ENCODE measurements at regions not wholly inside any gene's neighbourhood (a gene's known extent, or its start where the extent isn't known, plus 50 kb on each side); places are given as distances from the start of the nearest gene placed in this dataset.

GRCh38 chr13:56019606-56020005, 1121.1 kb upstream of the PRR20A start:
- Histone ChIP-seq H3K36me3 (no peaks in the 10 kb centered on the region), H3K4me3 (no peak overlapping the region), H3K27me3 (no peaks in the 10 kb centered on the region), H3K4me1 (no peaks in the 10 kb centered on the region), H3K27ac (no peak overlapping the region), H3K9me3 (no peaks in the 10 kb centered on the region)
- TF ChIP-seq POLR2AphosphoS5 (IDR thresholded peaks at IDR 0.05) (no peak), POLR2A (IDR thresholded peaks at IDR 0.05) (no peak), CTCF (IDR thresholded peaks at IDR 0.05) (no peak), EP300 (IDR thresholded peaks at IDR 0.05) (no peak)
- intact Hi-C loops (cut with DNase I), result no loop called here
- peak; percentile 53 for DNase-seq
- 84 to 89% methylated on average over 5 of the region's 5 CpGs for WGBS, 2 donors

GRCh38 chr13:56020425-56020824, 1120.3 kb upstream of the PRR20A start:
- H3K4me3 ChIP-seq, result no peak overlapping the region
- H3K36me3 ChIP-seq, result no peaks in the 10 kb centered on the region
- intact Hi-C loops (cut with DNase I), result no loop called here
- H3K9me3 ChIP-seq, result no peaks in the 10 kb centered on the region
- no peaks in the 10 kb centered on the region for H3K4me1 ChIP-seq
- DNase-seq, result no peak
- 76 to 89% methylated on average over 3 of the region's 3 CpGs for WGBS, 2 donors
- H3K27me3 ChIP-seq, result no peaks in the 10 kb centered on the region
- H3K27ac ChIP-seq, result no peak overlapping the region
- TF ChIP-seq CTCF (IDR thresholded peaks at IDR 0.05) (no peak), POLR2AphosphoS5 (IDR thresholded peaks at IDR 0.05) (no peak), EP300 (IDR thresholded peaks at IDR 0.05) (no peak), POLR2A (IDR thresholded peaks at IDR 0.05) (no peak)

GRCh38 chr13:56039992-56040391, 1100.7 kb upstream of the PRR20A start:
- TF ChIP-seq CTCF (IDR thresholded peaks at IDR 0.05) (no peak), POLR2A (IDR thresholded peaks at IDR 0.05) (no peak), EP300 (IDR thresholded peaks at IDR 0.05) (no peak), POLR2AphosphoS5 (IDR thresholded peaks at IDR 0.05) (no peak)
- no peak for DNase-seq
- Histone ChIP-seq H3K27ac (no peak overlapping the region), H3K36me3 (no peaks in the 10 kb centered on the region), H3K27me3 (no peaks in the 10 kb centered on the region), H3K4me1 (no peaks in the 10 kb centered on the region), H3K9me3 (no peaks in the 10 kb centered on the region), H3K4me3 (no peak overlapping the region)
- intact Hi-C loops (cut with DNase I), result no loop called here
- WGBS, 2 donors, result 84 to 90% methylated on average over 8 of the region's 8 CpGs

- no peaks in the 10 kb centered on the region for H3K9me3 ChIP-seq
- no peaks in the 10 kb centered on the region for H3K27me3 ChIP-seq
- no peaks in the 10 kb centered on the region for H3K4me1 ChIP-seq
- no peak overlapping the region for H3K4me3 ChIP-seq
- DNase-seq, result no peak
- intact Hi-C loops (cut with DNase I), result no loop called here
- 92 to 95% methylated on average over 1 of the region's 1 CpG for WGBS, 2 donors
- TF ChIP-seq POLR2AphosphoS5 (IDR thresholded peaks at IDR 0.05), result no peak
- TF ChIP-seq CTCF (IDR thresholded peaks at IDR 0.05), result no peak
- no peak for TF ChIP-seq EP300 (IDR thresholded peaks at IDR 0.05)
- no peak for TF ChIP-seq POLR2A (IDR thresholded peaks at IDR 0.05)
- H3K27ac ChIP-seq, result no peak overlapping the region
- H3K36me3 ChIP-seq, result no peaks in the 10 kb centered on the region
These were observed 1074.4 kb upstream of the PRR20A start for GRCh38 chr13:56066321-56066720.

- no peak overlapping the region for H3K4me3 ChIP-seq
- H3K36me3 ChIP-seq, result no peaks in the 10 kb centered on the region
- TF ChIP-seq POLR2A (IDR thresholded peaks at IDR 0.05) (no peak), CTCF (IDR thresholded peaks at IDR 0.05) (no peak), EP300 (IDR thresholded peaks at IDR 0.05) (no peak), POLR2AphosphoS5 (IDR thresholded peaks at IDR 0.05) (no peak)
- H3K27ac ChIP-seq, result no peak overlapping the region
- intact Hi-C loops (cut with DNase I), result no loop called here
- H3K4me1 ChIP-seq, result no peaks in the 10 kb centered on the region
- WGBS, 2 donors, result 88 to 90% methylated on average over 1 of the region's 1 CpG
- no peaks in the 10 kb centered on the region for H3K27me3 ChIP-seq
- no peak for DNase-seq
- peaks cover 0 to 2% (median 0%) of the 10 kb centered on the region in 4 donors for H3K9me3 ChIP-seq
These were observed 1038.1 kb upstream of the PRR20A start for GRCh38 chr13:56102641-56103040.

Measured in sigmoid colon (tissue), 6 donors.